ENCODE measurements at regions not wholly inside any gene's neighbourhood (a gene's known extent, or its start where the extent isn't known, plus 50 kb on each side); places are given as distances from the start of the nearest gene placed in this dataset.

- Histone ChIP-seq H3K27me3 (ENCODE audit: control insufficient read depth, insufficient read depth, low read length) (peaks cover 3% of the 10 kb centered on the region), H3K4me3 (ENCODE audit: low read depth, low read length) (no peak overlapping the region), H3K36me3 (ENCODE audit: control insufficient read depth, insufficient read depth, low read length) (no peaks in the 10 kb centered on the region)
- ChIA-PET CTCF (no interaction called here), POLR2A (no interaction called here)
- no peak for TF ChIP-seq CTCF (IDR thresholded peaks at IDR 0.05; ENCODE audit: insufficient read depth, low read depth, low read length)
- DNase-seq (ENCODE audit: low read depth), result no peak
Measured at GRCh38 chr16:54365990-54366634, 79.5 kb upstream of the IRX3 start.

- Histone ChIP-seq H3K27me3 (ENCODE audit: control insufficient read depth, insufficient read depth, low read length) (peaks cover 3% of the 10 kb centered on the region), H3K4me3 (ENCODE audit: low read depth, low read length) (no peak overlapping the region), H3K36me3 (ENCODE audit: control insufficient read depth, insufficient read depth, low read length) (no peaks in the 10 kb centered on the region)
- ChIA-PET POLR2A (interaction anchor here (0.7 kb wide), 1 partner anchor 434 kb away, joined by 6 read pairs; no protein-coding TSS in a partner anchor), CTCF (no interaction called here)
- no peak for TF ChIP-seq CTCF (IDR thresholded peaks at IDR 0.05; ENCODE audit: insufficient read depth, low read depth, low read length)
- DNase-seq (ENCODE audit: low read depth), result no peak
Measured at GRCh38 chr16:54363766-54364165, 77.2 kb upstream of the IRX3 start.

GRCh38 chr16:54362591-54363206, 76.1 kb upstream of the IRX3 start:
- no peak overlapping the region for H3K4me3 ChIP-seq (ENCODE audit: low read depth, low read length)
- ChIA-PET CTCF (interaction anchor here (0.6 to 3.2 kb wide), 2 partner anchors 11 to 24 kb away, joined by 3 to 14 read pairs; no protein-coding TSS in a partner anchor), POLR2A (no interaction called here)
- DNase-seq (ENCODE audit: low read depth), result no peak
- no peaks in the 10 kb centered on the region for H3K36me3 ChIP-seq (ENCODE audit: control insufficient read depth, insufficient read depth, low read length)
- TF ChIP-seq CTCF (IDR thresholded peaks at IDR 0.05; ENCODE audit: insufficient read depth, low read depth, low read length), result no peak
- peaks cover 3% of the 10 kb centered on the region for H3K27me3 ChIP-seq (ENCODE audit: control insufficient read depth, insufficient read depth, low read length)

- TF ChIP-seq CTCF (IDR thresholded peaks at IDR 0.05; ENCODE audit: insufficient read depth, low read depth, low read length), result no peak
- Histone ChIP-seq H3K27me3 (ENCODE audit: control insufficient read depth, insufficient read depth, low read length) (peaks cover 3% of the 10 kb centered on the region), H3K4me3 (ENCODE audit: low read depth, low read length) (no peak overlapping the region), H3K36me3 (ENCODE audit: control insufficient read depth, insufficient read depth, low read length) (no peaks in the 10 kb centered on the region)
- POLR2A ChIA-PET, result no interaction called here
- CTCF ChIA-PET, result interaction anchor here (1.0 to 3.2 kb wide), 2 partner anchors 10 to 18 kb away, joined by 3 to 14 read pairs; no protein-coding TSS in a partner anchor
- DNase-seq (ENCODE audit: low read depth), result no peak
Measured at GRCh38 chr16:54361246-54361645, 74.7 kb upstream of the IRX3 start.

- Histone ChIP-seq H3K27me3 (ENCODE audit: control insufficient read depth, insufficient read depth, low read length) (peaks cover 3% of the 10 kb centered on the region), H3K4me3 (ENCODE audit: low read depth, low read length) (no peak overlapping the region), H3K36me3 (ENCODE audit: control insufficient read depth, insufficient read depth, low read length) (no peaks in the 10 kb centered on the region)
- DNase-seq (ENCODE audit: low read depth), result no peak
- POLR2A ChIA-PET, result no interaction called here
- TF ChIP-seq CTCF (IDR thresholded peaks at IDR 0.05; ENCODE audit: insufficient read depth, low read depth, low read length), result no peak
- CTCF ChIA-PET, result interaction anchor here (0.8 to 3.2 kb wide), 3 partner anchors 9 to 61 kb away, joined by 3 to 14 read pairs (median 3); no protein-coding TSS in a partner anchor
Measured at GRCh38 chr16:54360681-54361080, 74.1 kb upstream of the IRX3 start.

All from BJ (cell line).